GM12873 (cell line): ENCODE measurements at regions not wholly inside any gene's neighbourhood (a gene's known extent, or its start where the extent isn't known, plus 50 kb on each side); places are given as distances from the start of the nearest gene placed in this dataset.

ENCODE experiments used
- CTCF ChIP-seq: IDR thresholded peaks from 2 replicates; pipeline ENCODE4 v1.5.1; 2012; ENCODE audit warnings: low read depth, mild to moderate bottlenecking, moderate library complexity, low read length, control low read depth; ENCODE audit not compliant: insufficient read depth; ENCODE audit errors: missing control alignments

- TF ChIP-seq CTCF, result no peak
Observed at GRCh38 chr18:39752351-39752750, 2186.8 kb upstream of the CELF4 start.

GRCh38 chr18:39751921-39752320, 2186.3 kb upstream of the CELF4 start:
- TF ChIP-seq CTCF, result no peak

GRCh38 chr18:39751161-39751560, 2185.6 kb upstream of the CELF4 start:
- TF ChIP-seq CTCF, result no peak

- TF ChIP-seq CTCF, result no peak
Observed at GRCh38 chr18:39749154-39749553, 2183.6 kb upstream of the CELF4 start.

DNA sequence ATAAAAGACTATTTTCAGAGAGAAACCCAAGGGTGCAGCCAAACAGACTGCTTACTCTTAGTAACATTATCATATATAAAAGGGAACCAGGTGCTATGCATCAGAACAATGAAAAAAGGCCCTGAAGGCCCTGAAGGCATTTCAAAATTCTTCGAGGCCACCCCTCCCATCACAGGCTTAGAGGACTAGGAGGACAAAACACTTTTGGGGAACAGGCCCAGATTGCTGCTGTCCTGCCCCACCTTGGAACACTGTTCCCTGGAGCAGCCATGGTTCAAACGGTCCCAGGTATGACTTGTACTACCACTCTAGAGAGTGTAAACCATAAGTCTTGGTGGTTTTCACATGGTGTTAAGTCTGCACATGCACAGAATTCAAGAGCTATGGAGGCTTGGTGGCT, 2183.1 kb upstream of the CELF4 start:
- TF ChIP-seq CTCF, result no peak

DNA sequence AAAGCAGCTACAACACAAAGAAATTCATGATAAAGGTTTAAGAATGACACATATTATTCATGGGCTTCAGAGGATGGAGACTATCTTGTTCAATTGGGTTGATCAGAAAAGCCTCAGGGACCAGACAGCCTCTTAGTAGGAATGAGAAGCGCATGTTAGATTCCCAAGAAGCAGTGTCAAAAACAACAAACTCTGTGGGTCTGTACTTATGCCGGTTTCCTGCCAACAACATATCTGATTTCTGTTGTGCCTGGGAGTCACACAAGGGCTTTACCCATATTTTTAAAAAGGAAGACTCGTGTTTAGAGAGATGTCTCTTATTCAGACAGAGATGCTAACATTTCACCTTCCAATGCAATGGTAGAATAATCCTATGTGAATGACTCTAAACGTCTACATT, 2180.6 kb upstream of the CELF4 start:
- TF ChIP-seq CTCF, result no peak

DNA sequence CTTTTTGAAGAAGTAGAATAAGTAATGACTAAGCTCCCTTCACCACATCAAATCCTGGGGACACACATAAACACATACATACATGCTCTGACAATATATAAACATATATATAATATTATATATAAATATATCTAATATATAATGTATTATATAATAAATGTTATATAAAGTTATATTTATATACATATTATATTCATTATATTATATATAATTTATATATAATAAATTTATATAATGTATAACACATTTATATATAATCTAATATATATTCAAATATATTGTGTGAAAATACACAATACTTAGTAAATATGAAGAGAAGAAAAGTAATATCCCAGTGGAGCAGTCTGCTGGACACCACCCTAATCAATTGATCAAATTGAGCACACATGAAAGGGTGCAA, 2177.9 kb upstream of the CELF4 start:
- TF ChIP-seq CTCF, result no peak
